ENCODE measurements at regions not wholly inside any gene's neighbourhood (a gene's known extent, or its start where the extent isn't known, plus 50 kb on each side); places are given as distances from the start of the nearest gene placed in this dataset.

DNA sequence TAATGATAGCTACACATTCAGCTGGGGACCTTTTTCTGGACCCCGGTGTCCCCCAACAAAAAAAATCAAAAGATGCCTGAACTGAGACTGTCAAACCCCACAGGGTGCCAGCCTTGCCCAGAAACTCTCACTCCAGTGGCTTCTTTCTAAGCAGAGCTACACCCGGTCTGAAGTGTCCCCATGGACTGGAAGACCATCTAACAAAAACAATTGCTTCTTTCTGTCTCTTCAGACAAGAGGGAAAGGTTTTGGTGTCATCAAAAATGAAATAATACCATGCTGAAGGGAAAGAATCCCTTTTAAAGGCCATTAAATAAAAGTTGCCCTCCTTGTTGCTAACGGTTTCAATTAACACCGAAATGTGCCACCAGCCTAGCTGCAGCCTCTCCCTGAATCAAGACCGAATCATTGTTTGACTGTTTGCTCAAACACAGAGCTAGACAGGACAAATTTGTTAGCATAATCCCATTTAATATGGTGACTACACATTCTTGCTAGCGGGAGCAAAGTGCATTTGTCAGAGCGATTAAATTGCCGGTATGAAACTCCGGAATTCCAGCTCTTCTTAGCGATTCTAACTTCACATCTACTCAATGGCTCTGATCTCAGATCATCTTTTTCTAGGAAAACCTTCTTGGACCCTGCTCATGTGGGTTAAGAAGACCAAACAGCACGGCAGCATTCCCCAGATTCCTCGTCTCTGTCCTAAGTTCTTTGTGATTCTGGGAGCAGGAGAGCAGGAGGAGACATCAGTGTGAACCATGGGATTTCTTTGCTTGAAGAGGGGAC, 397.5 kb upstream of the PRKCQ start:
- no peaks in the 10 kb centered on the region for H3K9me3 ChIP-seq
- no peak overlapping the region for H3K4me3 ChIP-seq
- H3K27ac ChIP-seq, result no peak overlapping the region
- H3K4me1 ChIP-seq, result no peaks in the 10 kb centered on the region
- H3K27me3 ChIP-seq, result no peaks in the 10 kb centered on the region
- DNase-seq, result no peak
- TF ChIP-seq POLR2A (IDR thresholded peaks at IDR 0.05), result no peak
- no peak for TF ChIP-seq CTCF (IDR thresholded peaks at IDR 0.05)
- no peaks in the 10 kb centered on the region for H3K36me3 ChIP-seq
- intact Hi-C loops (cut with DNase I; ENCODE audit: low total_unique reads), result no loop called here

DNA sequence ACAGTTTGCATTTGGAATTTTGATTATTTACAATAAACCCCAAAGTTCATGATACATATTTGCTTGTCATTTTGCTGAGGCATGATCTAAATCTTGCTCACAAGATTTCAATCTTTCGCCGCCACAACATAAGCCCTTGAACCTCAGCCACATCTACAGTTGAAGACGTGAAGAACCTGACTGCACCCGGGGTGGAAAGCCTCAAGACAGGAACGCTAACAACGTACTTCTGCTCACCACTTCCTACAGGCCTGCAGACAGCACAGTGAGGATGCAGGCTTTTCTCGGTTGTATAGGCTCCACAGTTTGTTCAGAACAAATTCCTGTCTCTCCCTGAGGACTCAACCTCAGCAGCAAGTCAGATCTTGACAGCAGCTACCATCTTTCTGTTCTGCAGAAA, 393.8 kb upstream of the PRKCQ start:
- Histone ChIP-seq H3K4me3 (no peak overlapping the region), H3K36me3 (no peaks in the 10 kb centered on the region), H3K27ac (no peak overlapping the region), H3K27me3 (no peaks in the 10 kb centered on the region), H3K9me3 (no peaks in the 10 kb centered on the region), H3K4me1 (no peaks in the 10 kb centered on the region)
- intact Hi-C loops (cut with DNase I; ENCODE audit: low total_unique reads), result no loop called here
- DNase-seq, result no peak
- TF ChIP-seq CTCF (IDR thresholded peaks at IDR 0.05) (no peak), POLR2A (IDR thresholded peaks at IDR 0.05) (no peak)

DNA sequence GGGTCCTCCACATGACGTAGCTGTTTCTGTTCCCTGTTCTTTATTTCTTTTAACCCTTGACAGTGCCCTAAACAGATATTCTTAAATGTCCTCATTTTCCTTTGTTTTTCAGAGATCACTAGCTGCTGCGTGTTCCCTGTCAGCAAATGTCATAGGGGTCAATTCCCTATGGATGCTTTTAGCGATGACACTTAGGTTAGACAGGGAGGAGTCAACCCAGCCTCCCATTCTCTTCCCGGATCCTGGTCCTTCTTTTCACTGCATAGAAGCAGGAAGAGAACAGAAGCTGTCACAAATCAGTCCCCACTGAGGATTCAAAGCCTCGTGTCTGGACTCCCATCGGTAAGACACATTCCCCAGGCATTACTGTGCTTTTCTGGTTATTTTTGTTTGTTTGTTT, 392.1 kb upstream of the PRKCQ start:
- no peak for DNase-seq
- Histone ChIP-seq H3K27me3 (no peaks in the 10 kb centered on the region), H3K4me3 (no peak overlapping the region), H3K4me1 (no peaks in the 10 kb centered on the region), H3K36me3 (no peaks in the 10 kb centered on the region), H3K27ac (no peak overlapping the region), H3K9me3 (no peaks in the 10 kb centered on the region)
- TF ChIP-seq POLR2A (IDR thresholded peaks at IDR 0.05) (no peak), CTCF (IDR thresholded peaks at IDR 0.05) (no peak)
- intact Hi-C loops (cut with DNase I; ENCODE audit: low total_unique reads), result no loop called here

DNA sequence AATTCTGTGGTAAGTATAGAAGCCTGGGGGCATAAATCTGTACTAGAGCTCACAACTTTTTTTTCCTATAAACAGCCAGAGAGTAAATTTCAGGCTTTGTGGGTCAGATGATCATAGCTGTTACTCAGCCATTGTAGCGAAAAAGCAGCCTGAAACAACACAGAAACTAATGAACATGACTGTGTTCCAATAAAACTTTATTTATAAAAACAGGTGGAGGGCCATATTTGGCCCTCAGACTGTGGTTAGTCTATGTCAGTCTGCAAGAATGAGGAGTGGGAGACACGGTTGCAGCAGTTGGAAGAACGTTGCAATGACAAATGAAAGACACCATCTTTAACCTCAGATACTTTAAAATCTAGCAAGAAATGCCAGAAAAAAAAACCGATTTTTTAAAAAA, 389.6 kb upstream of the PRKCQ start:
- no peak for TF ChIP-seq CTCF (IDR thresholded peaks at IDR 0.05)
- TF ChIP-seq POLR2A (IDR thresholded peaks at IDR 0.05), result no peak
- no peak overlapping the region for H3K4me3 ChIP-seq
- H3K27ac ChIP-seq, result no peak overlapping the region
- H3K27me3 ChIP-seq, result no peaks in the 10 kb centered on the region
- intact Hi-C loops (cut with DNase I; ENCODE audit: low total_unique reads), result no loop called here
- DNase-seq, result no peak
- no peaks in the 10 kb centered on the region for H3K36me3 ChIP-seq
- H3K4me1 ChIP-seq, result no peaks in the 10 kb centered on the region
- H3K9me3 ChIP-seq, result no peaks in the 10 kb centered on the region

- TF ChIP-seq POLR2A (IDR thresholded peaks at IDR 0.05), result no peak
- no peak for TF ChIP-seq CTCF (IDR thresholded peaks at IDR 0.05)
- intact Hi-C loops (cut with DNase I; ENCODE audit: low total_unique reads), result no loop called here
- H3K9me3 ChIP-seq, result no peaks in the 10 kb centered on the region
- H3K4me1 ChIP-seq, result no peaks in the 10 kb centered on the region
- H3K27ac ChIP-seq, result no peak overlapping the region
- H3K36me3 ChIP-seq, result no peaks in the 10 kb centered on the region
- no peaks in the 10 kb centered on the region for H3K27me3 ChIP-seq
- no peak for DNase-seq
- no peak overlapping the region for H3K4me3 ChIP-seq
These were observed 384.5 kb upstream of the PRKCQ start for GRCh38 chr10:6964543-6964942.
